HCT116 (cell line): ENCODE measurements at regions not wholly inside any gene's neighbourhood (a gene's known extent, or its start where the extent isn't known, plus 50 kb on each side); places are given as distances from the start of the nearest gene placed in this dataset.

Experiments
- ATAC-seq: fragments of 200-7000 bp; cut with Tn5 transposase; 2 replicates; pipeline ENCODE4 v1.9.1; 2020; ENCODE audit warnings: mild to moderate bottlenecking, moderate library complexity
- BruUV-seq: library from RNA; stranded (reverse); fragments of 400-500 nt; replicated peaks from 2 replicates; lab custom pipeline; 2021; lab: Mats Ljungman, UMichigan
- CTCF ChIA-PET: fragments of 300-600 bp; sonication (Branson Sonifier 250); formaldehyde crosslinking; loops from one replicate; lab custom pipeline; 2021; ENCODE audit warnings: antibody characterized with exemption; lab: Charles Lee
- POLR2A ChIA-PET: fragments of 300-600, 350-600 bp; sonication (Branson Sonifier 250); formaldehyde crosslinking; loops from one replicate; lab custom pipeline; 2021; ENCODE audit warnings: antibody characterized with exemption; lab: Charles Lee
- RAD21 ChIA-PET, 2 experiments: fragments of 300-600 bp; sonication (Branson Sonifier 250); formaldehyde crosslinking; loops; one replicate each; lab custom pipeline; 2023; ENCODE audit warnings: low total read pairs in 2 of 2; ENCODE audit not compliant: uncharacterized antibody in 2 of 2, unreplicated experiment in 2 of 2, low non-redundant PET in 1 of 2; lab: Charles Lee
- DNase-seq: peaks from one replicate; pipeline ENCODE4 v3.0.0-alpha.2; 2010; ENCODE audit warnings: low read depth, low spot score
- H2AFZ ChIP-seq: fragments of 200-600 bp; shearing (Covaris generic), sonication (generic); 2 replicates; pipeline ENCODE4 v1.6.1; 2017; ENCODE audit warnings: low read depth, mixed run types, mixed read lengths, antibody characterized with exemption, low read length; ENCODE audit not compliant: poor library complexity, severe bottlenecking
- H3K27ac ChIP-seq: 2 replicates; pipeline ENCODE4 v1.5.1; 2012; ENCODE audit warnings: low read depth, low read length
- H3K27me3 ChIP-seq: fragments of 200-600 bp; sonication (generic); 2 replicates; pipeline ENCODE4 v1.6.1; 2016; ENCODE audit warnings: mixed run types, low read length, mixed read lengths; ENCODE audit not compliant: insufficient read depth
- H3K36me3 ChIP-seq, 2 experiments: fragments of 200-500 bp in 1 of 2; fragments of 200-600 bp in 1 of 2; sonication (Bioruptor generic) in 1 of 2; sonication (generic) in 1 of 2; 2 replicates each; pipeline versions ENCODE4 v1.5.1 to v1.6.1; 2014 to 2016; ENCODE audit warnings: low read length in 2 of 2, inconsistent platforms in 1 of 2, mixed read lengths in 1 of 2, mixed run types in 1 of 2; ENCODE audit not compliant: insufficient read depth in 2 of 2, control insufficient read depth in 1 of 2
- H3K4me1 ChIP-seq, 2 experiments: fragments of 200-600 bp in 1 of 2; sonication (generic) in 1 of 2; 2 replicates each; pipeline versions ENCODE4 v1.5.1 to v1.6.1; 2012 to 2017; ENCODE audit warnings: low read length in 2 of 2, inconsistent platforms in 1 of 2, mild to moderate bottlenecking in 1 of 2, mixed read lengths in 1 of 2, mixed run types in 1 of 2, moderate library complexity in 1 of 2; ENCODE audit not compliant: insufficient read depth in 2 of 2, control insufficient read depth in 1 of 2
- H3K4me2 ChIP-seq: fragments of 200-600 bp; sonication (generic); 2 replicates; pipeline ENCODE4 v1.6.1; 2017; ENCODE audit warnings: mixed run types, low read length, mixed read lengths
- H3K4me3 ChIP-seq, 2 experiments: fragments of 200-600 bp in 1 of 2; sonication (generic) in 1 of 2; replicated peaks in 1 of 2; 2 replicates each; pipeline ENCODE4 v1.5.1; 2011 to 2016; ENCODE audit warnings: low read length in 2 of 2, control low read depth in 1 of 2, low read depth in 1 of 2, mild to moderate bottlenecking in 1 of 2, mixed read lengths in 1 of 2, mixed run types in 1 of 2
- H3K79me2 ChIP-seq: fragments of 200-600 bp; sonication (generic); 2 replicates; pipeline ENCODE4 v1.6.1; 2017; ENCODE audit warnings: mild to moderate bottlenecking, mixed run types, low read length, moderate library complexity, mixed read lengths; ENCODE audit not compliant: insufficient read depth
- H3K9ac ChIP-seq: fragments of 200-600 bp; sonication (generic); 2 replicates; pipeline ENCODE4 v1.6.1; 2016; ENCODE audit warnings: low read length, mixed read lengths
- H3K9me2 ChIP-seq: fragments of 200-600 bp; sonication (generic), shearing (Covaris generic); 2 replicates; pipeline ENCODE4 v1.6.1; 2017; ENCODE audit warnings: mixed run types, mild to moderate bottlenecking, moderate library complexity; ENCODE audit not compliant: insufficient read depth
- H3K9me3 ChIP-seq, 2 experiments: fragments of 200-500 bp in 1 of 2; fragments of 200-600 bp in 1 of 2; sonication (Bioruptor generic) in 1 of 2; sonication (generic) in 1 of 2; 2 replicates each; pipeline ENCODE4 v1.6.1; 2014 to 2017; ENCODE audit warnings: low read length in 2 of 2, mixed read lengths in 2 of 2, inconsistent platforms in 1 of 2, low read depth in 1 of 2, mild to moderate bottlenecking in 1 of 2, mixed run types in 1 of 2, moderate library complexity in 1 of 2; ENCODE audit not compliant: control insufficient read depth in 1 of 2, insufficient read depth in 1 of 2
- H4K20me1 ChIP-seq: fragments of 200-600 bp; sonication (generic), shearing (Covaris generic); 2 replicates; pipeline ENCODE4 v1.6.1; 2017; ENCODE audit warnings: mixed run types, mild to moderate bottlenecking, moderate library complexity; ENCODE audit not compliant: insufficient read depth
- CBX3 ChIP-seq: IDR thresholded peaks from 2 replicates; pipeline ENCODE4 v1.6.1; 2012; ENCODE audit warnings: low read depth
- CEBPB ChIP-seq: IDR thresholded peaks from 2 replicates; pipeline ENCODE4 v1.6.1; 2012; ENCODE audit warnings: low read depth
- EGR1 ChIP-seq: IDR thresholded peaks from 2 replicates; pipeline ENCODE4 v1.6.1; 2012; ENCODE audit warnings: low read depth
- EZH2phosphoT487 ChIP-seq: fragments of 200-600 bp; IDR thresholded peaks from 2 replicates; pipeline ENCODE4 v1.6.1; 2018; ENCODE audit warnings: antibody characterized with exemption, borderline replicate concordance
- JUND ChIP-seq: IDR thresholded peaks from 2 replicates; pipeline ENCODE4 v1.6.1; 2012
- POLR2A ChIP-seq: IDR thresholded peaks from 2 replicates; pipeline ENCODE4 v1.7.0; 2011; ENCODE audit warnings: borderline replicate concordance; ENCODE audit not compliant: insufficient read depth, insufficient read length; ENCODE audit errors: extremely low read depth
- SIN3A ChIP-seq: IDR thresholded peaks from 2 replicates; pipeline ENCODE4 v1.6.1; 2012; ENCODE audit warnings: low read depth
- TCF7L2 ChIP-seq: IDR thresholded peaks from 2 replicates; pipeline ENCODE4 v1.7.0; 2011; ENCODE audit warnings: borderline replicate concordance, inconsistent platforms; ENCODE audit not compliant: insufficient read depth, insufficient read length; ENCODE audit errors: extremely low read depth
- YY1 ChIP-seq: IDR thresholded peaks from 2 replicates; pipeline ENCODE4 v1.6.1; 2011; ENCODE audit warnings: low read length, low read depth, moderate library complexity, mild to moderate bottlenecking; ENCODE audit not compliant: insufficient replicate concordance; ENCODE audit errors: extremely low read depth
- ZBTB33 ChIP-seq: IDR thresholded peaks from 2 replicates; pipeline ENCODE4 v1.6.1; 2011; ENCODE audit warnings: mild to moderate bottlenecking, low read length, moderate library complexity; ENCODE audit not compliant: insufficient replicate concordance; ENCODE audit errors: extremely low read depth
- ZNF274 ChIP-seq: fragments of 200-500 bp; sonication (Bioruptor generic); IDR thresholded peaks from 2 replicates; pipeline ENCODE4 v1.6.1; 2014; ENCODE audit warnings: mild to moderate bottlenecking, low read depth, low read length, inconsistent platforms
- intact Hi-C: fragments of 100-400 bp; cut with micrococcal nuclease; formaldehyde crosslinking; loops from 2 replicates; pipeline ENCODE4 v1.10.0; 2022
- TF ChIP-seq, protein P1 (sequence below): IDR thresholded peaks from 2 replicates; pipeline ENCODE4 v1.6.1; 2012

GRCh38 chr2:20551945-20552328, 99.0 kb downstream of the HS1BP3 start:
- no peak overlapping the region for H2AFZ ChIP-seq
- H3K4me2 ChIP-seq = no peak overlapping the region
- ATAC-seq (no peak), DNase-seq (no peak)
- TF ChIP-seq CEBPB (no peak), SIN3A (no peak), CBX3 (no peak), EZH2phosphoT487 (no peak)
- TF ChIP-seq, protein P1, sequence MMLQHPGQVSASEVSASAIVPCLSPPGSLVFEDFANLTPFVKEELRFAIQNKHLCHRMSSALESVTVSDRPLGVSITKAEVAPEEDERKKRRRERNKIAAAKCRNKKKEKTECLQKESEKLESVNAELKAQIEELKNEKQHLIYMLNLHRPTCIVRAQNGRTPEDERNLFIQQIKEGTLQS = no peak
- H3K4me1 ChIP-seq = no peaks in the 10 kb centered on the region
- no peaks in the 10 kb centered on the region for H3K36me3 ChIP-seq
- H3K9me3 ChIP-seq = no peaks in the 10 kb centered on the region
- H3K27ac ChIP-seq = no peak overlapping the region
- H3K27me3 ChIP-seq = no peaks in the 10 kb centered on the region
- BruUV-seq = no TSS peak
- no peak overlapping the region for H3K4me3 ChIP-seq
- no peak overlapping the region for H3K9ac ChIP-seq
- ChIA-PET RAD21 (no interaction called here), POLR2A (no interaction called here), CTCF (no interaction called here)
- intact Hi-C loops = no loop called here
- no peaks in the 10 kb centered on the region for H4K20me1 ChIP-seq
- H3K9me2 ChIP-seq = no peaks in the 10 kb centered on the region
- no peaks in the 10 kb centered on the region for H3K79me2 ChIP-seq

GRCh38 chr2:20552847-20553246, 98.1 kb downstream of the HS1BP3 start:
- Histone ChIP-seq H3K9ac (no peak overlapping the region), H3K27me3 (no peaks in the 10 kb centered on the region), H3K27ac (no peak overlapping the region), H3K36me3 (no peaks in the 10 kb centered on the region), H4K20me1 (no peaks in the 10 kb centered on the region), H3K4me1 (no peaks in the 10 kb centered on the region), H3K79me2 (no peaks in the 10 kb centered on the region), H3K4me3 (no peak overlapping the region), H3K9me3 (no peaks in the 10 kb centered on the region), H3K4me2 (no peak overlapping the region), H2AFZ (no peak overlapping the region), H3K9me2 (no peaks in the 10 kb centered on the region)
- TF ChIP-seq EGR1 (no peak), YY1 (no peak), POLR2A (no peak), JUND (no peak), ZNF274 (no peak), SIN3A (no peak), TCF7L2 (no peak), ZBTB33 (no peak), EZH2phosphoT487 (no peak)
- no peak for ATAC-seq
- intact Hi-C loops = no loop called here
- ChIA-PET CTCF (no interaction called here), RAD21 (no interaction called here), POLR2A (no interaction called here)
- DNase-seq = no peak
- no TSS peak for BruUV-seq
